Natural killer cell (primary cell): ENCODE measurements at regions not wholly inside any gene's neighbourhood (a gene's known extent, or its start where the extent isn't known, plus 50 kb on each side); places are given as distances from the start of the nearest gene placed in this dataset.

Source experiments
- ATAC-seq, 3 donors: fragments of 150-1000 bp in 2 of 3; fragments of 200-7000 bp in 1 of 3; cut with Tn5 transposase; 1 replicate in 1 of 3; 2 replicates in 2 of 3; pipeline ENCODE4 v1.10.0; 2021; ENCODE audit warnings: mild to moderate bottlenecking in 2 of 3, moderate library complexity in 2 of 3
- DNase-seq, 2 donors: peaks; one replicate each; pipeline versions ENCODE4 v3.0.0 to v3.0.0-alpha.2; 2013 to 2021; ENCODE audit warnings: mixed read lengths in 1 of 2
- H3K27ac ChIP-seq: one replicate; pipeline ENCODE4 v1.5.1; 2013; ENCODE audit warnings: mild to moderate bottlenecking, low read length
- H3K27me3 ChIP-seq: one replicate; pipeline ENCODE4 v1.6.1; 2013; ENCODE audit warnings: low read length; ENCODE audit not compliant: control insufficient read depth, insufficient read depth
- H3K36me3 ChIP-seq: one replicate; pipeline ENCODE4 v1.6.1; 2013; ENCODE audit warnings: low read length; ENCODE audit not compliant: control insufficient read depth, insufficient read depth
- H3K4me1 ChIP-seq: one replicate; pipeline ENCODE4 v1.6.1; 2013; ENCODE audit warnings: low read length; ENCODE audit not compliant: control insufficient read depth, insufficient read depth
- H3K4me3 ChIP-seq: one replicate; pipeline ENCODE4 v1.5.1; 2013; ENCODE audit warnings: low read length
- H3K9me3 ChIP-seq: one replicate; pipeline ENCODE4 v1.6.1; 2013; ENCODE audit warnings: low read length; ENCODE audit not compliant: control insufficient read depth, insufficient read depth
- H3K27ac Mint-ChIP-seq, 2 donors: one replicate each; pipeline ENCODE4 v1.8.0; 2022; ENCODE audit warnings: mild to moderate bottlenecking in 2 of 2, mixed read lengths in 2 of 2, moderate library complexity in 1 of 2
- H3K27me3 Mint-ChIP-seq, 2 donors: one replicate each; pipeline ENCODE4 v1.8.0; 2022; ENCODE audit warnings: low read depth in 2 of 2, mixed read lengths in 2 of 2
- H3K36me3 Mint-ChIP-seq: one replicate; pipeline ENCODE4 v1.8.0; 2022; ENCODE audit warnings: mixed read lengths
- H3K4me1 Mint-ChIP-seq, 2 donors: one replicate each; pipeline ENCODE4 v1.8.0; 2022; ENCODE audit warnings: mixed read lengths in 2 of 2
- H3K4me3 Mint-ChIP-seq: one replicate; pipeline ENCODE4 v1.8.0; 2022; ENCODE audit warnings: mild to moderate bottlenecking, moderate library complexity, mixed read lengths
- H3K9me3 Mint-ChIP-seq, 2 donors: one replicate each; pipeline ENCODE4 v1.8.0; 2022; ENCODE audit warnings: mixed read lengths in 2 of 2
- WGBS: methylation state at CpG from one replicate; pipeline ENCODE4 v1.1.7; 2013; ENCODE audit warnings: missing lambda C conversion rate; ENCODE audit not compliant: insufficient coverage; 5-methylcytosine and 5-hydroxymethylcytosine counted together
- intact Hi-C: fragments of 100-400 bp; cut with micrococcal nuclease; formaldehyde crosslinking; loops from one replicate; pipeline ENCODE4 v1.14.2; 2022
- TF ChIP-seq, protein P1 (sequence below): fragments of 200-600 bp; IDR thresholded peaks from one replicate; pipeline ENCODE4 v1.8.0; 2022; ENCODE audit warnings: antibody characterized with exemption

DNA sequence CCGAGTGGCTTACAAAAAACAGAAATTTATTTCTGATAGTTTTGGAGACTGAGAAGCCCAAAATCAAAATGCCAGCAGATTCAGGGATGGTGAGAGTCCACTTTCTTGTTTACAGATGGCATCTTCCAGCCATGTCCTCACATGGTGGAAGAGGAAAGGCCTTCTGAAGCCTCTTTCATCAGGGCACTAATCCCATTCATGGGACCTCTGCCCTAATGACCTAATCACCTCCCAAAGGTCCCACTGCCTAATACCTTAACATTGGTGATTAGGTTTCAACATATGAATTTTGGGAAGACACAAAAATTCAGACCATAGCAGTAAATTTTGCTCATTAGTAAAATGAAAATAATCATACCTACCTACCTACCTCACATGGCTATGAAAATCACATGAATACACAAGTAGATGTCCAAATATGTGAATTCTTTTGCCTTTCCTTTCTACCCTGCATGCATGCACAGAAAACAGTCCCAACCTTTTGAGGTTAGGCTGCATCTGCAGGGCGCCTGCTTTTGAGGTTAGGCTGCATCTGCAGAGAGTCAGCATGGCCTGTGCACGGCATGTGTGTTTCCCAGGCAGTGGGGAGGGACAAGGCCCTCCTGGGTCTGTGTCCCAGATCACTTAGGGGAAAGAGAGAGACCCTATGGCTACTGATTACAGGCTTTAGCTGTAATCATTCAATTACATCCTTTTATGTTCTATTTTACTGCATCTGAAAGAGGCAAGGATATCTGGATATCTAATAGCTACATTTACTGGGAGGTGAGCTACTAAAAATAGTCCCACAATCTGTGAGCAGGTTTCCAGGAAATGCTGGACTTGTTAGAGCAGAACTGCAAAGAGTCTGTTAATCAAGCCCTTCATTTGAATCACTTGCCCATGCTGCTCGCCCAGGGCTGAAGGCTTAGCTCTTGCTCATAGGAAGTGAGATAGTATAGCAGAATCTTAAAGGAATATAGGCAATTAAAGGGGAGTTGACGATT, 497.7 kb upstream of the MARCKS start:
- Mint-ChIP-seq H3K9me3 (peaks cover 0 to 3% of the 10 kb centered on the region in 2 donors), H3K27ac (no peak overlapping the region), H3K36me3 (no peaks in the 10 kb centered on the region), H3K4me3 (no peak overlapping the region), H3K4me1 (no peaks in the 10 kb centered on the region), H3K27me3 (no peaks in the 10 kb centered on the region)
- no peaks in the 10 kb centered on the region for H3K36me3 ChIP-seq
- TF ChIP-seq, protein P1, sequence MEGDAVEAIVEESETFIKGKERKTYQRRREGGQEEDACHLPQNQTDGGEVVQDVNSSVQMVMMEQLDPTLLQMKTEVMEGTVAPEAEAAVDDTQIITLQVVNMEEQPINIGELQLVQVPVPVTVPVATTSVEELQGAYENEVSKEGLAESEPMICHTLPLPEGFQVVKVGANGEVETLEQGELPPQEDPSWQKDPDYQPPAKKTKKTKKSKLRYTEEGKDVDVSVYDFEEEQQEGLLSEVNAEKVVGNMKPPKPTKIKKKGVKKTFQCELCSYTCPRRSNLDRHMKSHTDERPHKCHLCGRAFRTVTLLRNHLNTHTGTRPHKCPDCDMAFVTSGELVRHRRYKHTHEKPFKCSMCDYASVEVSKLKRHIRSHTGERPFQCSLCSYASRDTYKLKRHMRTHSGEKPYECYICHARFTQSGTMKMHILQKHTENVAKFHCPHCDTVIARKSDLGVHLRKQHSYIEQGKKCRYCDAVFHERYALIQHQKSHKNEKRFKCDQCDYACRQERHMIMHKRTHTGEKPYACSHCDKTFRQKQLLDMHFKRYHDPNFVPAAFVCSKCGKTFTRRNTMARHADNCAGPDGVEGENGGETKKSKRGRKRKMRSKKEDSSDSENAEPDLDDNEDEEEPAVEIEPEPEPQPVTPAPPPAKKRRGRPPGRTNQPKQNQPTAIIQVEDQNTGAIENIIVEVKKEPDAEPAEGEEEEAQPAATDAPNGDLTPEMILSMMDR: no peak
- no peak for DNase-seq
- ATAC-seq: no peak
- H3K27ac ChIP-seq: no peak overlapping the region
- no peak overlapping the region for H3K4me3 ChIP-seq
- H3K4me1 ChIP-seq: no peaks in the 10 kb centered on the region
- H3K9me3 ChIP-seq: no peaks in the 10 kb centered on the region
- intact Hi-C loops: no loop called here
- 78% methylated on average over 4 of the region's 5 CpGs for WGBS
- no peaks in the 10 kb centered on the region for H3K27me3 ChIP-seq

DNA sequence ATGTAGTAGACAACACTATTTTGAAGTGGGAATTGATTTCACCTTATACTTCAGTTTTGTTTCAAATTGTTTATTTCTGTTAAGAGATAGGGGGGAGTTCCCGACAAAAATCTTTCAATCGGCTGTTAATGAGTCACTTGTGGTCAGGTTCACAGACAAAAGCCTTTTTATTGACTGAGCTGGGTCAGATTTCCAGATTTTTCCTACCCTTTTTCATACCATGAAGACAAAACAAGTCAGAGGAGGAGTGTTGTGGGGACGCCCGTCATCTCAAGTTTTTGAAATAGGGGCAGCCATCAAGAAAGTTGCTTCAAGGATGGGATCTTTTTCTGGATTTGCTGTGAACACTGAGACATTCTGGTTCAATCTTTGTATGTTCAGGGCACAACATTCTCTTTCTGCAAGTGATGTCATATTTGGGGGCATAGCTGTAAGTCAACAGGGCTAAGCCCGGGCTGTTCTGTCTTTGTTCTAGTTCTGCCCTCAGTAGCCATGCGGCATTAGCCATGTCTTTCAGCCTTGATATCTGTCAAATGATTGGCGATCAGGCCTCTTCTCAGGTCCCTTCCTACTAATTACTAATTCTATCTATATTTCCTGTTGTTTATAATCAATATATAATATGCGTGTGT, 496.0 kb upstream of the MARCKS start:
- DNase-seq (no peak), ATAC-seq (no peak)
- no peaks in the 10 kb centered on the region for H3K9me3 ChIP-seq
- H3K27ac ChIP-seq: no peak overlapping the region
- H3K27ac Mint-ChIP-seq: no peak overlapping the region
- no peak overlapping the region for H3K4me3 Mint-ChIP-seq
- no peaks in the 10 kb centered on the region for H3K4me1 Mint-ChIP-seq
- H3K4me3 ChIP-seq: no peak overlapping the region
- H3K9me3 Mint-ChIP-seq: peaks cover 0 to 3% of the 10 kb centered on the region in 2 donors
- no peaks in the 10 kb centered on the region for H3K4me1 ChIP-seq
- intact Hi-C loops: no loop called here
- TF ChIP-seq, protein P1: no peak
- no peaks in the 10 kb centered on the region for H3K36me3 ChIP-seq
- H3K36me3 Mint-ChIP-seq: no peaks in the 10 kb centered on the region
- WGBS: 86% methylated on average over 6 of the region's 8 CpGs
- H3K27me3 Mint-ChIP-seq: no peaks in the 10 kb centered on the region
- no peaks in the 10 kb centered on the region for H3K27me3 ChIP-seq

DNA sequence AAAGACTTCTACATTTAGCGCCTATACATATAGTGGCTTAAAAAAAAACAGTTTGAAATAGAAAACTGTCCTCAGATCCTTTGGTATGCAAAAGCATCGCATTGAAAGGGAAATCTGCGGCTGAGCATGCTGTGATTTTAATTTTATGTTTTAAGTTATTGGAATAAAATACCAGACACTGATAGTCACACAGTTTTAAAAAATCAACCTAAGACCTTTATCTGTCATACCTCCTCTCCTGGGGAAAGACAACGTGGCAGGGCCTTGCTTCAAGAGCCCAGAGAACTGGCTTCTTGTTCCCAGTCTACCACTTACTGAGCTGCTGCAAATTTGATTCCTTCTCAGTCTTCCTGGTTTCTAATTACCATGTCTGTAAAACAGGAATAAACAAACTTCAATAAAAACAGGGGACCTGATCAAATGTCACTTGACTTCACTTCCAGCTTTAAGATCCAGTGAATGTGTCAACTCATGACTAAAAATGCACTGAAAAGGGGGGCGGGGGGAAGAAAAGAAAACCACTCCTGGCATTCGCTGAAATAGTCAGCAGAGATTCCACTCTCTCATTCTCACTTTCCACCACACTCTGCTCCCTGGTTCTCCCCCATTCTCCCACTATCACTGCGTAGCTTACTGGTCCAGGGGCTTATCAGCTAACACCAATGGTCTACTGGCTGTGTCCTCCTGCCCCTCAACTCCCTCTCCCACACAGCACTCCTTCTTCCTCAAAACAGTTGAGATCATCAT, 494.7 kb upstream of the MARCKS start:
- intact Hi-C loops: no loop called here
- no peak overlapping the region for H3K27ac ChIP-seq
- TF ChIP-seq, protein P1: no peak
- no peak overlapping the region for H3K4me3 ChIP-seq
- H3K27ac Mint-ChIP-seq: no peak overlapping the region
- no peaks in the 10 kb centered on the region for H3K4me1 ChIP-seq
- H3K4me1 Mint-ChIP-seq: no peaks in the 10 kb centered on the region
- WGBS: 69% methylated on average over 3 of the region's 7 CpGs
- DNase-seq (no peak), ATAC-seq (no peak)
- peaks cover 0 to 6% of the 10 kb centered on the region in 2 donors for H3K9me3 Mint-ChIP-seq
- no peaks in the 10 kb centered on the region for H3K9me3 ChIP-seq
- H3K27me3 ChIP-seq: no peaks in the 10 kb centered on the region
- no peaks in the 10 kb centered on the region for H3K36me3 Mint-ChIP-seq
- no peaks in the 10 kb centered on the region for H3K27me3 Mint-ChIP-seq
- no peaks in the 10 kb centered on the region for H3K36me3 ChIP-seq
- H3K4me3 Mint-ChIP-seq: no peak overlapping the region
